CD14-positive monocyte (primary cell): ENCODE measurements at regions not wholly inside any gene's neighbourhood (a gene's known extent, or its start where the extent isn't known, plus 50 kb on each side); places are given as distances from the start of the nearest gene placed in this dataset.

Experiments used
- DNase-seq, 3 donors: peaks; one replicate each; pipeline ENCODE4 v3.0.0-alpha.2; 2011 to 2022
- H2AFZ ChIP-seq: 2 replicates; pipeline ENCODE4 v1.6.0; 2012; ENCODE audit warnings: mild to moderate bottlenecking, low read depth, low read length, inconsistent platforms; ENCODE audit not compliant: insufficient read depth, poor library complexity, severe bottlenecking
- H3K27ac ChIP-seq, 2 donors: 1 replicate in 1 of 2; 2 replicates in 1 of 2; pipeline ENCODE4 v1.5.1; 2012 to 2013; ENCODE audit warnings: low read length in 2 of 2, control low read depth in 1 of 2, inconsistent platforms in 1 of 2, low read depth in 1 of 2, mild to moderate bottlenecking in 1 of 2
- H3K27me3 ChIP-seq, 2 donors: one replicate each; pipeline versions ENCODE4 v1.6.0 to v1.6.1; 2011 to 2013; ENCODE audit warnings: low read length in 2 of 2; ENCODE audit not compliant: control insufficient read depth in 2 of 2, insufficient read depth in 2 of 2
- H3K36me3 ChIP-seq, 2 donors: replicated peaks in 1 of 2; 1 replicate in 1 of 2; 2 replicates in 1 of 2; pipeline versions ENCODE4 v1.5.1 to v1.6.1; 2012 to 2013; ENCODE audit warnings: low read length in 2 of 2, control low read depth in 1 of 2, inconsistent platforms in 1 of 2, mild to moderate bottlenecking in 1 of 2; ENCODE audit not compliant: insufficient read depth in 2 of 2, control insufficient read depth in 1 of 2
- H3K4me1 ChIP-seq, 2 donors: 1 replicate in 1 of 2; 2 replicates in 1 of 2; pipeline versions ENCODE4 v1.5.1 to v1.6.1; 2012 to 2013; ENCODE audit warnings: low read length in 2 of 2, control low read depth in 1 of 2, inconsistent platforms in 1 of 2, mild to moderate bottlenecking in 1 of 2, moderate library complexity in 1 of 2; ENCODE audit not compliant: insufficient read depth in 2 of 2, control insufficient read depth in 1 of 2
- H3K4me2 ChIP-seq: replicated peaks from 2 replicates; pipeline ENCODE3; 2012; ENCODE audit warnings: low read length, moderate library complexity, mild to moderate bottlenecking; ENCODE audit not compliant: poor library complexity, severe bottlenecking; ENCODE audit errors: extremely low read depth
- H3K4me3 ChIP-seq, 3 experiments: fragments of 200-600 bp in 1 of 3; sonication (generic) in 1 of 3; replicated peaks in 1 of 3; 1 replicate in 2 of 3; 2 replicates in 1 of 3; pipeline ENCODE4 v1.5.1; 2011 to 2013; ENCODE audit warnings: low read length in 3 of 3, mild to moderate bottlenecking in 3 of 3, control low read depth in 2 of 3, low read depth in 2 of 3, inconsistent platforms in 1 of 3, moderate library complexity in 1 of 3
- H3K79me2 ChIP-seq: 2 replicates; pipeline ENCODE4 v1.6.0; 2012; ENCODE audit warnings: mild to moderate bottlenecking, control low read depth, inconsistent platforms, low read length, moderate library complexity; ENCODE audit not compliant: insufficient read depth
- H3K9ac ChIP-seq: 2 replicates; pipeline ENCODE4 v1.6.0; 2017; ENCODE audit warnings: low read length, mild to moderate bottlenecking; ENCODE audit not compliant: insufficient read depth, poor library complexity, severe bottlenecking
- H3K9me3 ChIP-seq, 2 donors: replicated peaks in 1 of 2; 1 replicate in 1 of 2; 2 replicates in 1 of 2; pipeline versions ENCODE4 v1.5.1 to v1.6.1; 2012 to 2013; ENCODE audit warnings: low read length in 2 of 2, control low read depth in 1 of 2; ENCODE audit not compliant: control insufficient read depth in 1 of 2, insufficient read depth in 1 of 2
- H4K20me1 ChIP-seq: 2 replicates; pipeline ENCODE4 v1.6.0; 2012; ENCODE audit warnings: mild to moderate bottlenecking, low read length, control low read depth, moderate library complexity; ENCODE audit not compliant: insufficient read depth
- H3K27ac Mint-ChIP-seq, 7 donors: one replicate each; pipeline ENCODE4 v1.8.0; 2020; ENCODE audit warnings: mild to moderate bottlenecking in 7 of 7, mixed read lengths in 7 of 7, moderate library complexity in 6 of 7, inconsistent platforms in 2 of 7
- H3K27me3 Mint-ChIP-seq, 3 donors: one replicate each; pipeline ENCODE4 v1.8.0; 2021 to 2022; ENCODE audit warnings: low read depth in 3 of 3, mild to moderate bottlenecking in 3 of 3, mixed read lengths in 3 of 3, moderate library complexity in 3 of 3, inconsistent platforms in 1 of 3
- H3K36me3 Mint-ChIP-seq, 2 donors: one replicate each; pipeline ENCODE4 v1.8.0; 2020; ENCODE audit warnings: mixed read lengths in 2 of 2, inconsistent platforms in 1 of 2, mild to moderate bottlenecking in 1 of 2
- H3K4me1 Mint-ChIP-seq: one replicate; pipeline ENCODE4 v1.8.0; 2020; ENCODE audit warnings: mild to moderate bottlenecking, mixed read lengths
- H3K4me3 Mint-ChIP-seq, 2 donors: one replicate each; pipeline ENCODE4 v1.8.0; 2020; ENCODE audit warnings: mild to moderate bottlenecking in 2 of 2, mixed read lengths in 2 of 2, moderate library complexity in 1 of 2
- H3K9me3 Mint-ChIP-seq, 7 donors: one replicate each; pipeline ENCODE4 v1.8.0; 2020 to 2022; ENCODE audit warnings: mixed read lengths in 7 of 7, mild to moderate bottlenecking in 6 of 7, moderate library complexity in 6 of 7, inconsistent platforms in 2 of 7
- CTCF ChIP-seq: fragments of 200-600 bp; IDR thresholded peaks from one replicate; pipeline ENCODE4 v1.8.0; 2022; ENCODE audit warnings: antibody characterized with exemption, mild to moderate bottlenecking
- WGBS: methylation state at CpG from one replicate; pipeline ENCODE4 v1.1.5; 2013; ENCODE audit warnings: missing lambda C conversion rate; ENCODE audit not compliant: insufficient coverage; 5-methylcytosine and 5-hydroxymethylcytosine counted together
- intact Hi-C, 2 donors: fragments of 100-400 bp; cut with micrococcal nuclease; formaldehyde crosslinking; loops; one replicate each; pipeline versions ENCODE4 v1.15.0 to v1.15.1; 2023

- Mint-ChIP-seq H3K27ac (no peak overlapping the region), H3K27me3 (peaks cover 0 to 1% (median 0%) of the 10 kb centered on the region in 3 donors), H3K4me1 (no peaks in the 10 kb centered on the region), H3K4me3 (no peak overlapping the region), H3K36me3 (peaks cover 11 to 16% of the 10 kb centered on the region in 2 donors), H3K9me3 (no peaks in the 10 kb centered on the region)
- H3K27me3 ChIP-seq, result no peaks in the 10 kb centered on the region
- no peak overlapping the region for H3K4me3 ChIP-seq
- no peak overlapping the region for H2AFZ ChIP-seq
- no peak overlapping the region for H3K27ac ChIP-seq
- H3K9ac ChIP-seq, result no peak overlapping the region
- H3K79me2 ChIP-seq, result no peaks in the 10 kb centered on the region
- no peak overlapping the region for H3K4me2 ChIP-seq
- no peaks in the 10 kb centered on the region for H4K20me1 ChIP-seq
- H3K9me3 ChIP-seq, result no peaks in the 10 kb centered on the region
- 100% methylated on average over 1 of the region's 3 CpGs for WGBS
- intact Hi-C loops, result no loop called here
- TF ChIP-seq CTCF, result no peak
- no peaks in the 10 kb centered on the region for H3K4me1 ChIP-seq
- H3K36me3 ChIP-seq, result no peaks in the 10 kb centered on the region
- no peak for DNase-seq
Measured at GRCh38 chr22:25508161-25508560, 56.3 kb upstream of the GRK3 start.

GRCh38 chr22:25508761-25509321, 55.6 kb upstream of the GRK3 start:
- Mint-ChIP-seq H3K36me3 (peaks cover 11 to 16% of the 10 kb centered on the region in 2 donors), H3K27me3 (peaks cover 0 to 1% (median 0%) of the 10 kb centered on the region in 3 donors), H3K27ac (no peak overlapping the region), H3K4me1 (no peaks in the 10 kb centered on the region), H3K4me3 (no peak overlapping the region), H3K9me3 (no peaks in the 10 kb centered on the region)
- TF ChIP-seq CTCF, result no peak
- no peak overlapping the region for H3K4me2 ChIP-seq
- DNase-seq, result no peak
- WGBS, result no CpG with 5 or more reads among the region's 5 CpGs
- no peaks in the 10 kb centered on the region for H3K79me2 ChIP-seq
- H3K27me3 ChIP-seq, result no peaks in the 10 kb centered on the region
- no peaks in the 10 kb centered on the region for H4K20me1 ChIP-seq
- no peak overlapping the region for H3K27ac ChIP-seq
- no peaks in the 10 kb centered on the region for H3K4me1 ChIP-seq
- no peak overlapping the region for H3K4me3 ChIP-seq
- no peaks in the 10 kb centered on the region for H3K36me3 ChIP-seq
- H3K9ac ChIP-seq, result no peak overlapping the region
- no peaks in the 10 kb centered on the region for H3K9me3 ChIP-seq
- intact Hi-C loops, result no loop called here
- no peak overlapping the region for H2AFZ ChIP-seq
